DND-41 (cell line): ENCODE measurements at regions not wholly inside any gene's neighbourhood (a gene's known extent, or its start where the extent isn't known, plus 50 kb on each side); places are given as distances from the start of the nearest gene placed in this dataset.

Experiments
- EZH2 ChIP-seq: IDR thresholded peaks from 3 replicates; pipeline ENCODE4 v1.6.1; 2012; ENCODE audit warnings: borderline replicate concordance, low read depth, mild to moderate bottlenecking, moderate library complexity, low read length, inconsistent platforms; ENCODE audit not compliant: severe bottlenecking
- TF ChIP-seq, protein P1 (sequence below): IDR thresholded peaks from 2 replicates; pipeline ENCODE4 v1.5.1; 2012; ENCODE audit warnings: borderline replicate concordance, low read length, moderate library complexity, mild to moderate bottlenecking; ENCODE audit not compliant: poor library complexity, severe bottlenecking; ENCODE audit errors: extremely low read depth

DNA sequence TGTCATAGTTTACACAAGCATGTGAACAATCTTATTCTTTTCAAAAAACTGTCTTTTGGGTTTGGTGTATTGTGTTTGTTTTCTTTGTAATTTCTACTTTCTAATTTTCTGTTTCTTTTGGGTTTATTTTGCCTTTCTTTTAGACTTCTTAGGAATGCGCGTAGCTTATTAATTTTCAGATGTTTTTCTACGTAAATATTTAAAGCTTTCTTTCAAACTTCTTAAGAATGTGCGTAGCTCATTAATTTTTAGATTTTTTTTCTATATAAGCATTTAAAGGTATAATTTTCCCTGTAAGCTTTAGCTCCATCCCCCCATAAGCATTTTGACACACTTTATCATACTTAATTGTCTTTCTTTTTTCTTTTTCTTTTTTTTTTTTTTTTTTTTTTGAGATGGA lies 55.2 kb downstream of the RAD54L2 start:
- TF ChIP-seq, protein P1, sequence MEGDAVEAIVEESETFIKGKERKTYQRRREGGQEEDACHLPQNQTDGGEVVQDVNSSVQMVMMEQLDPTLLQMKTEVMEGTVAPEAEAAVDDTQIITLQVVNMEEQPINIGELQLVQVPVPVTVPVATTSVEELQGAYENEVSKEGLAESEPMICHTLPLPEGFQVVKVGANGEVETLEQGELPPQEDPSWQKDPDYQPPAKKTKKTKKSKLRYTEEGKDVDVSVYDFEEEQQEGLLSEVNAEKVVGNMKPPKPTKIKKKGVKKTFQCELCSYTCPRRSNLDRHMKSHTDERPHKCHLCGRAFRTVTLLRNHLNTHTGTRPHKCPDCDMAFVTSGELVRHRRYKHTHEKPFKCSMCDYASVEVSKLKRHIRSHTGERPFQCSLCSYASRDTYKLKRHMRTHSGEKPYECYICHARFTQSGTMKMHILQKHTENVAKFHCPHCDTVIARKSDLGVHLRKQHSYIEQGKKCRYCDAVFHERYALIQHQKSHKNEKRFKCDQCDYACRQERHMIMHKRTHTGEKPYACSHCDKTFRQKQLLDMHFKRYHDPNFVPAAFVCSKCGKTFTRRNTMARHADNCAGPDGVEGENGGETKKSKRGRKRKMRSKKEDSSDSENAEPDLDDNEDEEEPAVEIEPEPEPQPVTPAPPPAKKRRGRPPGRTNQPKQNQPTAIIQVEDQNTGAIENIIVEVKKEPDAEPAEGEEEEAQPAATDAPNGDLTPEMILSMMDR, result no peak
- TF ChIP-seq EZH2, result no peak
